ENCODE measurements at regions not wholly inside any gene's neighbourhood (a gene's known extent, or its start where the extent isn't known, plus 50 kb on each side); places are given as distances from the start of the nearest gene placed in this dataset.

DNA sequence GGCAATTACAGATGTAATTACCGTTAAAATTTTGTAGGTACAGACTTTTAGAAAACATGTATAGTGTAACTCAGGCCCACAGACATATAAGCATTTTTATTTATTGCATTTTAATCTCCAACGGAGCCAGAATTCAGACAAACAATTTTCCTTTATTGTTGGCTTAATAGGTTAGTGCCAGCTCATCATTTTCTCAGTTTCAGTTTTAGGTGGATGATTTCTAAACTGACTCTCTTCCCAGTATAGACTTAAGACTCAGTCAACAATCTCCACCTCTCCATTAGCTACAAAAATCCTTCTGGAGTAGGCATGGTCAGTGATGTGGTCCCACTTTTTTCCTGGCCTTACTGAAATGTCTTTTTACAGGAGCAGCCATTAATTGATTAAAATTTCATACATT, 994.6 kb downstream of the TBL1XR1 start:
- 66 to 69% methylated on average over 2 of the region's 2 CpGs for WGBS, 2 donors
- H3K4me3 ChIP-seq (ENCODE audit: low read depth, poor library complexity, severe bottlenecking) = no peak overlapping the region
- intact Hi-C loops (cut with DNase I; ENCODE audit: low total_unique reads) = no loop called here
- TF ChIP-seq CTCF (IDR thresholded peaks at IDR 0.05) = no peak
- TF ChIP-seq POLR2A (IDR thresholded peaks at IDR 0.05) = no peak
- DNase-seq (ENCODE audit: low spot score in 2 of 2) = no peak

DNA sequence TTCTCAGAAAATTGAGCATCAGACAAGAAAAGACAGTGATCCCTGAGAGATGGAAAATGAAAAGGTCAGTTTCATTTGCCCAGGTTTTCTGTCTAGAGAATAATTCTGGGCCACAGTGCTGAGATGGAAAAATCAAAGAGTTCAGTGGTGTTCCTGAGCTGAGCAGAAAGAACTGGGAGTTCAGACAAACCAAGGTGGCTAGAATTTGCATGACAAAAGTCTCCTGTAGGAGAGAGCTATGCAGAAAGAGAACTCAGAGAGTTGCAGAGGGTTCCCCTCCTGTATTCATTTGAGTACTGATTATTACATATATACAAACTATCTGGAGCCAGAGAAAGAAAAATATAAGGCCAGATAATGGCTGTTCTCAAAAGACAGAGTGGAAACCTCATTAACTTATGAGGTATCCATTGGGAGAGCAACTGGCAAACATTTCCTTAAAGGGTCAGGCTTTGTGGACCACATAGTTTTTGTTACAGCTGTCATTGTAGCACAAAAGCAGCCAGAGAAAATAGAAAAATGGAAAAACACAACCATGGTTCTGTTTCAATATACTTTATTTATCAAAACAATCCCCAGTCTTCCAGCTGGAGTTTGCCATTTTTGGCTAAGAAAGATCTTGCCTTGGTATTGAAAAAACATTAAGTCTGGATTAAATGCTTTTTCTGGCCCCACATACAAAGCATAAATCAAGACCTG, 1004.1 kb downstream of the TBL1XR1 start:
- no peak for DNase-seq (ENCODE audit: low spot score in 2 of 2)
- H3K4me3 ChIP-seq (ENCODE audit: low read depth, poor library complexity, severe bottlenecking) = no peak overlapping the region
- TF ChIP-seq CTCF (IDR thresholded peaks at IDR 0.05) = no peak
- TF ChIP-seq POLR2A (IDR thresholded peaks at IDR 0.05) = no peak
- intact Hi-C loops (cut with DNase I; ENCODE audit: low total_unique reads) = no loop called here

DNA sequence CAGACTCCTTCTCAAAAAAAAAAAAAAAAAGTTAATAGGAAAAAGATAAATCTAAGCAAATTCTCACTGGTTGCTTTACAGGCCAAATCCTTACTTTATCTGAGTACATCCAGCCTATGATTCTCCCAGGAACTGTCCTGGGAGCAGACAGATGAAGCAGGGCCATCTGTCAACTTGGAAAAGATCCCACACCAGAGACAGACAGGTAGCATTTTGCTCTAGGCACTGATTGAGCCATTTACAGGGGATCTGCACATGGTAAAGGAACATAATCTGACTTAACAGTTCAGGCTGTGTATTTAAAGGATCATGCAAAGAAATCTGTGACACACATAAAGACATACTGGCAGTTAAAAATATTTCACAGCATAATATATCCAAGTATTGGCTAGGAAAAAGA, 1006.5 kb downstream of the TBL1XR1 start:
- no peak overlapping the region for H3K4me3 ChIP-seq (ENCODE audit: low read depth, poor library complexity, severe bottlenecking)
- intact Hi-C loops (cut with DNase I; ENCODE audit: low total_unique reads) = no loop called here
- DNase-seq (ENCODE audit: low spot score in 2 of 2) = no peak
- no peak for TF ChIP-seq POLR2A (IDR thresholded peaks at IDR 0.05)

DNA sequence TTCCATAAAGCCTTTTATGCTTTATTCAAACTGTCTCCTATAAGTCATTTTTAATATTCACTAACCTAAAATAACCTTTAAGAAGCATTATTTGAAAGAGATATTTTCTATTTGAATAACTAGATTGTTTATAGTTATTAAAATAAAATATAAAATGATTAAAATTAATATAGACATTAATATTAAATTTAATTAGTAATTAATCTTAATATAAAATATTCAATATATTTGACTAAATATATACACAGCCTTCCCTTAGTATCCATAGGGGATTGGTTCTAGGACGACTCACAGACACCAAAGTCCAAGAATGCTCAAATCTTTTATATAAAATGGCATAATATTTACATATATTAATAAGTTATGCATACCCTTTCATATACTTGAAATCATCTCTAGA, 1014.1 kb downstream of the TBL1XR1 start:
- intact Hi-C loops (cut with DNase I; ENCODE audit: low total_unique reads) = no loop called here
- 0% methylated on average over 1 of the region's 1 CpG for WGBS, 2 donors
- TF ChIP-seq CTCF (IDR thresholded peaks at IDR 0.05) (no peak), POLR2A (IDR thresholded peaks at IDR 0.05) (no peak)
- no peak overlapping the region for H3K4me3 ChIP-seq (ENCODE audit: low read depth, poor library complexity, severe bottlenecking)
- no peak for DNase-seq (ENCODE audit: low spot score in 2 of 2)

- H3K4me3 ChIP-seq (ENCODE audit: low read depth, poor library complexity, severe bottlenecking) = no peak overlapping the region
- no peak for DNase-seq (ENCODE audit: low spot score in 2 of 2)
- TF ChIP-seq CTCF (IDR thresholded peaks at IDR 0.05) = no peak
- no peak for TF ChIP-seq POLR2A (IDR thresholded peaks at IDR 0.05)
- intact Hi-C loops (cut with DNase I; ENCODE audit: low total_unique reads) = no loop called here
- 65 to 70% methylated on average over 6 of the region's 6 CpGs for WGBS, 2 donors
These were observed 1023.2 kb downstream of the TBL1XR1 start for GRCh38 chr3:176174060-176174459.

DNA sequence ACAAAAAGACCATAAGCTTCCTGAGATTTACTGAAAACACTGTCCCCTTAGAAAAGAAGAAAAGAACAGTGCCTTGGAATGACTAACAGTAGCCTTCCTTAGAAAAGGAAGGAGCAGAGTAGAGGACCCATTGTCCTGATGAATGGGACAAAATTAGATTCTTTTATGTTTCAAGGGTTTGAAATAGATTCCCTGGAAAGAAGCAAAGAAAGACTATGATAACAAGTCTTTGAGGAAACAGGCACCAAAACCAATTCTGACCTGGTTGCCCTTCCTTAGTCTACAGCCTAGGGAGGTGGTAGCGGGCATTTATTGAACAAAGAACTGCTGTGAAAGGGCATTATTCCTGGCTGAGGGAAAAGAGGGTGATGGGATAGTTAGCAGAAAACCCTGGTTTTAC, 1024.8 kb downstream of the TBL1XR1 start:
- H3K4me3 ChIP-seq (ENCODE audit: low read depth, poor library complexity, severe bottlenecking) = no peak overlapping the region
- TF ChIP-seq CTCF (IDR thresholded peaks at IDR 0.05) (no peak), POLR2A (IDR thresholded peaks at IDR 0.05) (no peak)
- intact Hi-C loops (cut with DNase I; ENCODE audit: low total_unique reads) = no loop called here
- WGBS, 2 donors = 91 to 100% methylated on average over 1 of the region's 1 CpG
- no peak for DNase-seq (ENCODE audit: low spot score in 2 of 2)

All from lower leg skin (tissue), 4 donors.